SK-N-SH (cell line): ENCODE measurements at regions not wholly inside any gene's neighbourhood (a gene's known extent, or its start where the extent isn't known, plus 50 kb on each side); places are given as distances from the start of the nearest gene placed in this dataset.

Experiments used
- CTCF ChIA-PET: fragments of 300-600, 350-600 bp; formaldehyde crosslinking; extraction: SDS; loops from one replicate; lab custom pipeline; 2021; lab: Yijun Ruan, JAX
- POLR2A ChIA-PET: fragments of 350-600 bp; sonication (Branson Sonifier 250); formaldehyde crosslinking; extraction: SDS; loops from one replicate; lab custom pipeline; 2020; ENCODE audit warnings: antibody characterized with exemption, inconsistent platforms; lab: Yijun Ruan, JAX
- DNase-seq: peaks from one replicate; pipeline ENCODE4 v3.0.0; 2012
- H2AFZ ChIP-seq: fragments of 200-600 bp; sonication (generic); 2 replicates; pipeline ENCODE4 v1.8.1; 2016; ENCODE audit warnings: antibody characterized with exemption, mild to moderate bottlenecking, low read depth
- H3F3A ChIP-seq: fragments of 200-600 bp; sonication (generic); replicated peaks from 2 replicates; pipeline ENCODE3; 2016; ENCODE audit warnings: antibody characterized with exemption, mild to moderate bottlenecking; ENCODE audit not compliant: insufficient read depth
- H3K27ac ChIP-seq, 2 experiments: fragments of 200-500 bp in 1 of 2; fragments of 200-600 bp in 1 of 2; sonication (Bioruptor generic) in 1 of 2; sonication (generic), shearing (Covaris generic) in 1 of 2; 2 replicates each; pipeline versions ENCODE4 v1.5.1 to v1.6.1; 2014 to 2016; ENCODE audit warnings: low read depth in 2 of 2, inconsistent platforms in 1 of 2, low read length in 1 of 2, mild to moderate bottlenecking in 1 of 2, mixed read lengths in 1 of 2
- H3K27me3 ChIP-seq: fragments of 200-600 bp; sonication (generic), shearing (Covaris generic); 2 replicates; pipeline ENCODE4 v1.6.1; 2016; ENCODE audit warnings: mixed run types; ENCODE audit not compliant: insufficient read depth
- H3K36me3 ChIP-seq, 2 experiments: fragments of 200-500 bp in 1 of 2; fragments of 200-600 bp in 1 of 2; sonication (Bioruptor generic) in 1 of 2; sonication (generic) in 1 of 2; replicated peaks in 1 of 2; 2 replicates each; pipeline versions ENCODE3 to v1.5.1; 2014 to 2016; ENCODE audit warnings: low read length in 1 of 2, mild to moderate bottlenecking in 1 of 2; ENCODE audit not compliant: insufficient read depth in 2 of 2, control insufficient read depth in 1 of 2
- H3K4me1 ChIP-seq, 2 experiments: fragments of 200-500 bp in 1 of 2; fragments of 200-600 bp in 1 of 2; sonication (Bioruptor generic) in 1 of 2; sonication (generic), shearing (Covaris generic) in 1 of 2; 2 replicates each; pipeline versions ENCODE4 v1.5.1 to v1.6.1; 2014 to 2016; ENCODE audit warnings: low read depth in 1 of 2, low read length in 1 of 2, mixed run types in 1 of 2; ENCODE audit not compliant: insufficient read depth in 2 of 2, control insufficient read depth in 1 of 2
- H3K4me2 ChIP-seq: fragments of 200-600 bp; sonication (generic), shearing (Covaris generic); 2 replicates; pipeline ENCODE4 v1.6.1; 2017; ENCODE audit warnings: mixed run types
- H3K4me3 ChIP-seq, 2 experiments: fragments of 200-500 bp in 1 of 2; fragments of 200-600 bp in 1 of 2; sonication (Bioruptor generic) in 1 of 2; sonication (generic), shearing (Covaris generic) in 1 of 2; 2 replicates each; pipeline versions ENCODE4 v1.5.1 to v1.8.1; 2014 to 2016; ENCODE audit warnings: low read depth in 2 of 2, inconsistent platforms in 1 of 2, low read length in 1 of 2, mild to moderate bottlenecking in 1 of 2, mixed read lengths in 1 of 2, moderate library complexity in 1 of 2
- H3K79me2 ChIP-seq: fragments of 200-600 bp; sonication (generic); 2 replicates; pipeline ENCODE4 v1.8.1; 2017; ENCODE audit warnings: mild to moderate bottlenecking; ENCODE audit not compliant: insufficient read depth
- H3K9ac ChIP-seq: fragments of 200-600 bp; sonication (generic); 2 replicates; pipeline ENCODE4 v1.6.1; 2017; ENCODE audit warnings: mixed run types
- H3K9me2 ChIP-seq: fragments of 200-600 bp; sonication (generic); 2 replicates; pipeline ENCODE4 v1.6.1; 2017; ENCODE audit warnings: mixed run types
- H3K9me3 ChIP-seq: fragments of 200-600 bp; sonication (generic); 2 replicates; pipeline ENCODE4 v1.6.1; 2017; ENCODE audit warnings: mixed run types, mild to moderate bottlenecking, moderate library complexity
- H4K20me1 ChIP-seq: fragments of 200-600 bp; sonication (generic); 2 replicates; pipeline ENCODE4 v1.6.1; 2017; ENCODE audit warnings: mild to moderate bottlenecking, mixed run types; ENCODE audit not compliant: insufficient read depth
- EZH2phosphoT487 ChIP-seq: fragments of 200-600 bp; sonication (generic); IDR thresholded peaks from 2 replicates; pipeline ENCODE4 v1.6.1; 2017; ENCODE audit warnings: low read depth, mixed run types, mild to moderate bottlenecking, antibody characterized with exemption, moderate library complexity, borderline replicate concordance
- FOXJ3 ChIP-seq: sonication (generic); formaldehyde crosslinking; IDR thresholded peaks from 2 replicates; pipeline ENCODE4 v1.5.1; 2020; ENCODE audit warnings: mild to moderate bottlenecking, missing genetic modification reagents
- FOXM1 ChIP-seq: IDR thresholded peaks from 2 replicates; pipeline ENCODE4 v1.4.0; 2012; ENCODE audit warnings: low read depth, mild to moderate bottlenecking
- GABPA ChIP-seq: IDR thresholded peaks from 2 replicates; pipeline ENCODE4 v1.4.0; 2012; ENCODE audit warnings: low read depth, mild to moderate bottlenecking
- GATA2 ChIP-seq: sonication (generic); formaldehyde crosslinking; IDR thresholded peaks from 2 replicates; pipeline ENCODE4 v1.5.0; 2020; ENCODE audit warnings: mild to moderate bottlenecking, missing genetic modification reagents
- JUND ChIP-seq: IDR thresholded peaks from 2 replicates; pipeline ENCODE4 v1.4.0; 2012
- MAX ChIP-seq: IDR thresholded peaks from 2 replicates; pipeline ENCODE4 v1.4.0; 2012; ENCODE audit warnings: low read depth
- NRF1 ChIP-seq: IDR thresholded peaks from 2 replicates; pipeline ENCODE4 v1.6.1; 2012; ENCODE audit warnings: low read depth, mild to moderate bottlenecking, low read length
- POLR2AphosphoS5 ChIP-seq: IDR thresholded peaks from 2 replicates; pipeline ENCODE4 v1.6.1; 2012; ENCODE audit warnings: low read depth, low read length
- RCOR1 ChIP-seq: fragments of 150-350 bp; IDR thresholded peaks from 2 replicates; pipeline ENCODE4 v1.6.1; 2017; ENCODE audit warnings: antibody characterized with exemption, low read length
- REST ChIP-seq: IDR thresholded peaks from 2 replicates; pipeline ENCODE4 v1.6.1; 2012; ENCODE audit warnings: mild to moderate bottlenecking, low read depth, low read length, moderate library complexity
- RXRA ChIP-seq: IDR thresholded peaks from 2 replicates; pipeline ENCODE4 v1.4.0; 2012; ENCODE audit warnings: low read depth, mild to moderate bottlenecking, borderline replicate concordance
- YY1 ChIP-seq: IDR thresholded peaks from 2 replicates; pipeline ENCODE4 v1.4.0; 2012; ENCODE audit warnings: low read depth, mild to moderate bottlenecking
- ZBTB33 ChIP-seq: IDR thresholded peaks from 2 replicates; pipeline ENCODE4 v1.4.0; 2012; ENCODE audit warnings: low read depth, borderline replicate concordance

- Histone ChIP-seq H2AFZ (no peak overlapping the region), H3K27ac (peak overlapping the region in 1 of 2 experiments; percentile 82; a peak in 2 of 4 replicates), H3F3A (peaks cover 11% of the 10 kb centered on the region), H3K36me3 (no peaks in the 10 kb centered on the region), H3K4me2 (no peak overlapping the region), H3K4me1 (peaks cover 0 to 7% of the 10 kb centered on the region in 2 experiments; a peak in 3 of 4 replicates), H3K27me3 (no peaks in the 10 kb centered on the region), H3K9me2 (no peaks in the 10 kb centered on the region), H3K9me3 (peaks cover 5% of the 10 kb centered on the region; the same call in 1 of the 2 replicates), H3K79me2 (no peaks in the 10 kb centered on the region), H3K4me3 (no peak overlapping the region), H3K9ac (no peak overlapping the region), H4K20me1 (no peaks in the 10 kb centered on the region)
- no peak for DNase-seq
- ChIA-PET CTCF (no interaction called here), POLR2A (no interaction called here)
- TF ChIP-seq GABPA (no peak), RCOR1 (no peak), JUND (no peak), FOXM1 (no peak), NRF1 (no peak), ZBTB33 (no peak), FOXJ3 (CRISPR knock-in tag) (no peak), GATA2 (no peak), MAX (no peak), POLR2AphosphoS5 (no peak), EZH2phosphoT487 (no peak), YY1 (no peak), RXRA (no peak), REST (no peak)
Measured at GRCh38 chr13:64930636-64931035, 2299.5 kb downstream of the PCDH9 start.
